ENCODE measurements at regions not wholly inside any gene's neighbourhood (a gene's known extent, or its start where the extent isn't known, plus 50 kb on each side); places are given as distances from the start of the nearest gene placed in this dataset.

DNA sequence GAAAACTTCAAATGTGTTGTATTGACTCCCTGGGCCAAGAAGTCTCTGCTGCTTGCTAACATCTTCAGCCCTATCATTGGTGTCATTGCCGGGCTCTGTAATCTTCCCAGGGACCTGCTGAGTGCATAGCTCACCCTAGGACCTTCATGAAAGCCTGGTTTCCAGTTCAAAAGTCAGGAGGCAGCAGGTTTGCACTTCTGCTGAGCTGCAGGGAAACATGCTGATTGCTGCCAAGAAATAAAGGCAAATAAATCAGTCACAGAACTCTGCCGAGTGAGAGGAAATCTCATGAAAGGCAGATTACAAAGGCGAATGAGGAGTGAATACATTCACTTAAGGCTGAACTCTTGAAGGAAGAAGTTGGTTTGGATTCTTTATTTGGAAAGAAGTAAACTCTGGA is 1947.6 kb upstream of the CELF4 start:
- TF ChIP-seq POLR2AphosphoS5 (IDR thresholded peaks at IDR 0.05; ENCODE audit: insufficient read depth, low read depth, low read length) (no peak), GATA2 (IDR thresholded peaks at IDR 0.05; ENCODE audit: insufficient read depth, insufficient read length, low read depth, low read length) (no peak), JUN (IDR thresholded peaks at IDR 0.05; ENCODE audit: borderline replicate concordance, insufficient read depth, insufficient read length, low read depth) (no peak), MYC (IDR thresholded peaks at IDR 0.05; ENCODE audit: low read depth, low read length) (no peak), FOS (IDR thresholded peaks at IDR 0.05; ENCODE audit: borderline replicate concordance, insufficient read depth, low read length) (no peak), EZH2 (IDR thresholded peaks at IDR 0.05; ENCODE audit: borderline replicate concordance, low read depth, low read length, severe bottlenecking) (no peak)
- TF ChIP-seq, protein P1, sequence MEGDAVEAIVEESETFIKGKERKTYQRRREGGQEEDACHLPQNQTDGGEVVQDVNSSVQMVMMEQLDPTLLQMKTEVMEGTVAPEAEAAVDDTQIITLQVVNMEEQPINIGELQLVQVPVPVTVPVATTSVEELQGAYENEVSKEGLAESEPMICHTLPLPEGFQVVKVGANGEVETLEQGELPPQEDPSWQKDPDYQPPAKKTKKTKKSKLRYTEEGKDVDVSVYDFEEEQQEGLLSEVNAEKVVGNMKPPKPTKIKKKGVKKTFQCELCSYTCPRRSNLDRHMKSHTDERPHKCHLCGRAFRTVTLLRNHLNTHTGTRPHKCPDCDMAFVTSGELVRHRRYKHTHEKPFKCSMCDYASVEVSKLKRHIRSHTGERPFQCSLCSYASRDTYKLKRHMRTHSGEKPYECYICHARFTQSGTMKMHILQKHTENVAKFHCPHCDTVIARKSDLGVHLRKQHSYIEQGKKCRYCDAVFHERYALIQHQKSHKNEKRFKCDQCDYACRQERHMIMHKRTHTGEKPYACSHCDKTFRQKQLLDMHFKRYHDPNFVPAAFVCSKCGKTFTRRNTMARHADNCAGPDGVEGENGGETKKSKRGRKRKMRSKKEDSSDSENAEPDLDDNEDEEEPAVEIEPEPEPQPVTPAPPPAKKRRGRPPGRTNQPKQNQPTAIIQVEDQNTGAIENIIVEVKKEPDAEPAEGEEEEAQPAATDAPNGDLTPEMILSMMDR (IDR thresholded peaks at IDR 0.05; ENCODE audit: extremely low read depth in 1 of 2, insufficient read depth in 1 of 2, low read depth in 1 of 2, low read length in 2 of 2), result no peak
- TF ChIP-seq, protein P2, sequence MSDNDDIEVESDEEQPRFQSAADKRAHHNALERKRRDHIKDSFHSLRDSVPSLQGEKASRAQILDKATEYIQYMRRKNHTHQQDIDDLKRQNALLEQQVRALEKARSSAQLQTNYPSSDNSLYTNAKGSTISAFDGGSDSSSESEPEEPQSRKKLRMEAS (IDR thresholded peaks at IDR 0.05; ENCODE audit: insufficient read depth, insufficient read length), result no peak
- DNase-seq (ENCODE audit: low read depth, low spot score), result peak; percentile 48
- intact Hi-C loops (cut with micrococcal nuclease) (no loop called here), dilution Hi-C loops (cut with MboI; ENCODE audit: extremely low pct_ligation_motif_present, low sequenced_read_pairs) (no loop called here)
- Histone ChIP-seq H3K36me3 (ENCODE audit: control insufficient read depth in 2 of 2, extremely low read depth in 1 of 2, insufficient read depth in 2 of 2, low read length in 2 of 2) (no peaks in the 10 kb centered on the region), H4K20me1 (replicated peaks; ENCODE audit: control insufficient read depth, extremely low read depth, insufficient read depth, low read length) (no peaks in the 10 kb centered on the region), H3K79me2 (ENCODE audit: control insufficient read depth, insufficient read depth, low read length) (no peaks in the 10 kb centered on the region), H3K4me2 (ENCODE audit: insufficient read depth, low read length) (no peak overlapping the region), H3K4me3 (replicated peaks in 1 of 3; ENCODE audit: insufficient read depth in 1 of 3, low read depth in 1 of 3, low read length in 3 of 3) (no peak overlapping the region), H3K9me1 (replicated peaks; ENCODE audit: control insufficient read depth, extremely low read depth, insufficient read depth, low read length) (no peaks in the 10 kb centered on the region), H3K27me3 (ENCODE audit: control insufficient read depth in 2 of 2, insufficient read depth in 2 of 2, low read length in 2 of 2) (no peaks in the 10 kb centered on the region), H3K4me1 (ENCODE audit: control insufficient read depth, extremely low read depth, insufficient read depth, low read length) (no peaks in the 10 kb centered on the region), H3K9ac (replicated peaks; ENCODE audit: extremely low read depth, insufficient read depth, low read length) (no peak overlapping the region), H3K9me3 (replicated peaks; ENCODE audit: control insufficient read depth, insufficient read depth, low read length) (no peaks in the 10 kb centered on the region), H3K27ac (ENCODE audit: insufficient read depth, low read depth, low read length) (no peak overlapping the region), H2AFZ (ENCODE audit: low read depth, low read length) (no peak overlapping the region)
- CTCF ChIA-PET, result no interaction called here
- POLR2A ChIA-PET, result no interaction called here
- FAIRE-seq, result no peak
- BruUV-seq (replicated peaks), result no TSS peak

All from endothelial cell of umbilical vein (primary cell).